OCI-LY3 (cell line): ENCODE measurements at regions not wholly inside any gene's neighbourhood (a gene's known extent, or its start where the extent isn't known, plus 50 kb on each side); places are given as distances from the start of the nearest gene placed in this dataset.

Source experiments
- EZH2phosphoT487 ChIP-seq: fragments of 200-600 bp; shearing (Covaris generic); IDR thresholded peaks from 2 replicates; pipeline ENCODE4 v1.6.1; 2018; ENCODE audit warnings: antibody characterized with exemption, mixed run types, low read depth
- TF ChIP-seq, protein P1 (sequence below): fragments of 200-600, 300-600 bp; sonication (generic); IDR thresholded peaks from 2 replicates; pipeline ENCODE4 v1.5.1; 2014; ENCODE audit warnings: antibody characterized with exemption, low read length, low read depth

- TF ChIP-seq, protein P1, sequence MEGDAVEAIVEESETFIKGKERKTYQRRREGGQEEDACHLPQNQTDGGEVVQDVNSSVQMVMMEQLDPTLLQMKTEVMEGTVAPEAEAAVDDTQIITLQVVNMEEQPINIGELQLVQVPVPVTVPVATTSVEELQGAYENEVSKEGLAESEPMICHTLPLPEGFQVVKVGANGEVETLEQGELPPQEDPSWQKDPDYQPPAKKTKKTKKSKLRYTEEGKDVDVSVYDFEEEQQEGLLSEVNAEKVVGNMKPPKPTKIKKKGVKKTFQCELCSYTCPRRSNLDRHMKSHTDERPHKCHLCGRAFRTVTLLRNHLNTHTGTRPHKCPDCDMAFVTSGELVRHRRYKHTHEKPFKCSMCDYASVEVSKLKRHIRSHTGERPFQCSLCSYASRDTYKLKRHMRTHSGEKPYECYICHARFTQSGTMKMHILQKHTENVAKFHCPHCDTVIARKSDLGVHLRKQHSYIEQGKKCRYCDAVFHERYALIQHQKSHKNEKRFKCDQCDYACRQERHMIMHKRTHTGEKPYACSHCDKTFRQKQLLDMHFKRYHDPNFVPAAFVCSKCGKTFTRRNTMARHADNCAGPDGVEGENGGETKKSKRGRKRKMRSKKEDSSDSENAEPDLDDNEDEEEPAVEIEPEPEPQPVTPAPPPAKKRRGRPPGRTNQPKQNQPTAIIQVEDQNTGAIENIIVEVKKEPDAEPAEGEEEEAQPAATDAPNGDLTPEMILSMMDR, result no peak
- no peak for TF ChIP-seq EZH2phosphoT487
These were observed 404.8 kb downstream of the CD109 start for GRCh38 chr6:74100719-74101287.
